ENCODE measurements at regions not wholly inside any gene's neighbourhood (a gene's known extent, or its start where the extent isn't known, plus 50 kb on each side); places are given as distances from the start of the nearest gene placed in this dataset.
"Not testable (repeated sequence)": the region's sequence is repeated elsewhere in the genome, so short reads cannot be mapped to it uniquely, and the experiment has no call there.

- H3K9ac ChIP-seq (ENCODE audit: low read depth, low read length): no peak overlapping the region
- no peaks in the 10 kb centered on the region for H3K36me3 ChIP-seq (ENCODE audit: control insufficient read depth, insufficient read depth, low read length)
- H3K9me3 ChIP-seq (ENCODE audit: control insufficient read depth, insufficient read depth, low read length): no peaks in the 10 kb centered on the region
- no peaks in the 10 kb centered on the region for H3K4me1 ChIP-seq (ENCODE audit: control insufficient read depth, insufficient read depth, low read length)
- H3K27me3 ChIP-seq (ENCODE audit: control insufficient read depth, insufficient read depth, low read length): no peaks in the 10 kb centered on the region
- H3K4me3 ChIP-seq (ENCODE audit: low read depth, low read length): no peak overlapping the region
Observed at GRCh38 chr3:95725770-95726169, 1088.6 kb upstream of the EPHA6 start.

- no peaks in the 10 kb centered on the region for H3K27me3 ChIP-seq (ENCODE audit: control insufficient read depth, insufficient read depth, low read length)
- no peaks in the 10 kb centered on the region for H3K9me3 ChIP-seq (ENCODE audit: control insufficient read depth, insufficient read depth, low read length)
- no peak overlapping the region for H3K4me3 ChIP-seq (ENCODE audit: low read depth, low read length)
- H3K9ac ChIP-seq (ENCODE audit: low read depth, low read length): no peak overlapping the region
- no peaks in the 10 kb centered on the region for H3K36me3 ChIP-seq (ENCODE audit: control insufficient read depth, insufficient read depth, low read length)
- no peaks in the 10 kb centered on the region for H3K4me1 ChIP-seq (ENCODE audit: control insufficient read depth, insufficient read depth, low read length)
Observed at GRCh38 chr3:95731753-95732152, 1082.6 kb upstream of the EPHA6 start.

GRCh38 chr3:95733336-95733735 is 1081.1 kb upstream of the EPHA6 start:
- no peaks in the 10 kb centered on the region for H3K4me1 ChIP-seq (ENCODE audit: control insufficient read depth, insufficient read depth, low read length)
- no peaks in the 10 kb centered on the region for H3K27me3 ChIP-seq (ENCODE audit: control insufficient read depth, insufficient read depth, low read length)
- no peaks in the 10 kb centered on the region for H3K36me3 ChIP-seq (ENCODE audit: control insufficient read depth, insufficient read depth, low read length)
- H3K4me3 ChIP-seq (ENCODE audit: low read depth, low read length): no peak overlapping the region
- no peaks in the 10 kb centered on the region for H3K9me3 ChIP-seq (ENCODE audit: control insufficient read depth, insufficient read depth, low read length)
- H3K9ac ChIP-seq (ENCODE audit: low read depth, low read length): no peak overlapping the region

GRCh38 chr3:95738045-95738444 is 1076.3 kb upstream of the EPHA6 start:
- H3K36me3 ChIP-seq (ENCODE audit: control insufficient read depth, insufficient read depth, low read length): peaks cover 3% of the 10 kb centered on the region
- no peaks in the 10 kb centered on the region for H3K9me3 ChIP-seq (ENCODE audit: control insufficient read depth, insufficient read depth, low read length)
- no peaks in the 10 kb centered on the region for H3K4me1 ChIP-seq (ENCODE audit: control insufficient read depth, insufficient read depth, low read length)

GRCh38 chr3:95744896-95745295 is 1069.5 kb upstream of the EPHA6 start:
- H3K4me1 ChIP-seq (ENCODE audit: control insufficient read depth, insufficient read depth, low read length): not testable (repeated sequence)

More at GRCh38 chr3:95738045-95738444, 1076.3 kb upstream of the EPHA6 start:
- Histone ChIP-seq H3K27me3 (ENCODE audit: control insufficient read depth, insufficient read depth, low read length) (no peaks in the 10 kb centered on the region), H3K9ac (ENCODE audit: low read depth, low read length) (no peak overlapping the region), H3K4me3 (ENCODE audit: low read depth, low read length) (no peak overlapping the region)

GRCh38 chr3:95750097-95750496 is 1064.3 kb upstream of the EPHA6 start:
- H3K4me3 ChIP-seq (ENCODE audit: low read depth, low read length): no peak overlapping the region
- H3K9ac ChIP-seq (ENCODE audit: low read depth, low read length): no peak overlapping the region
- no peaks in the 10 kb centered on the region for H3K9me3 ChIP-seq (ENCODE audit: control insufficient read depth, insufficient read depth, low read length)
- H3K4me1 ChIP-seq (ENCODE audit: control insufficient read depth, insufficient read depth, low read length): no peaks in the 10 kb centered on the region
- no peaks in the 10 kb centered on the region for H3K27me3 ChIP-seq (ENCODE audit: control insufficient read depth, insufficient read depth, low read length)
- H3K36me3 ChIP-seq (ENCODE audit: control insufficient read depth, insufficient read depth, low read length): no peaks in the 10 kb centered on the region

More at GRCh38 chr3:95744896-95745295, 1069.5 kb upstream of the EPHA6 start:
- H3K9me3 ChIP-seq (ENCODE audit: control insufficient read depth, insufficient read depth, low read length); H3K9ac ChIP-seq (ENCODE audit: low read depth, low read length); H3K36me3 ChIP-seq (ENCODE audit: control insufficient read depth, insufficient read depth, low read length); H3K4me3 ChIP-seq (ENCODE audit: low read depth, low read length); H3K27me3 ChIP-seq (ENCODE audit: control insufficient read depth, insufficient read depth, low read length): not testable (repeated sequence)

- no peaks in the 10 kb centered on the region for H3K4me1 ChIP-seq (ENCODE audit: control insufficient read depth, insufficient read depth, low read length)
- H3K36me3 ChIP-seq (ENCODE audit: control insufficient read depth, insufficient read depth, low read length): no peaks in the 10 kb centered on the region
- no peak overlapping the region for H3K4me3 ChIP-seq (ENCODE audit: low read depth, low read length)
- H3K27me3 ChIP-seq (ENCODE audit: control insufficient read depth, insufficient read depth, low read length): no peaks in the 10 kb centered on the region
- H3K9me3 ChIP-seq (ENCODE audit: control insufficient read depth, insufficient read depth, low read length): no peaks in the 10 kb centered on the region
- H3K9ac ChIP-seq (ENCODE audit: low read depth, low read length): no peak overlapping the region
Observed at GRCh38 chr3:95751509-95751908, 1062.9 kb upstream of the EPHA6 start.

- H3K9ac ChIP-seq (ENCODE audit: low read depth, low read length): no peak overlapping the region
- H3K9me3 ChIP-seq (ENCODE audit: control insufficient read depth, insufficient read depth, low read length): no peaks in the 10 kb centered on the region
- H3K36me3 ChIP-seq (ENCODE audit: control insufficient read depth, insufficient read depth, low read length): no peaks in the 10 kb centered on the region
- H3K27me3 ChIP-seq (ENCODE audit: control insufficient read depth, insufficient read depth, low read length): no peaks in the 10 kb centered on the region
- H3K4me3 ChIP-seq (ENCODE audit: low read depth, low read length): no peak overlapping the region
- H3K4me1 ChIP-seq (ENCODE audit: control insufficient read depth, insufficient read depth, low read length): no peaks in the 10 kb centered on the region
Observed at GRCh38 chr3:95752199-95752598, 1062.2 kb upstream of the EPHA6 start.

GRCh38 chr3:95758707-95759106 is 1055.7 kb upstream of the EPHA6 start:
- no peak overlapping the region for H3K4me3 ChIP-seq (ENCODE audit: low read depth, low read length)
- H3K4me1 ChIP-seq (ENCODE audit: control insufficient read depth, insufficient read depth, low read length): no peaks in the 10 kb centered on the region
- no peak overlapping the region for H3K9ac ChIP-seq (ENCODE audit: low read depth, low read length)
- H3K9me3 ChIP-seq (ENCODE audit: control insufficient read depth, insufficient read depth, low read length): no peaks in the 10 kb centered on the region
- H3K36me3 ChIP-seq (ENCODE audit: control insufficient read depth, insufficient read depth, low read length): no peaks in the 10 kb centered on the region
- H3K27me3 ChIP-seq (ENCODE audit: control insufficient read depth, insufficient read depth, low read length): no peaks in the 10 kb centered on the region

GRCh38 chr3:95759614-95760301 is 1054.6 kb upstream of the EPHA6 start:
- Histone ChIP-seq H3K9me3 (ENCODE audit: control insufficient read depth, insufficient read depth, low read length) (no peaks in the 10 kb centered on the region), H3K9ac (ENCODE audit: low read depth, low read length) (no peak overlapping the region), H3K4me1 (ENCODE audit: control insufficient read depth, insufficient read depth, low read length) (no peaks in the 10 kb centered on the region), H3K4me3 (ENCODE audit: low read depth, low read length) (no peak overlapping the region), H3K27me3 (ENCODE audit: control insufficient read depth, insufficient read depth, low read length) (no peaks in the 10 kb centered on the region), H3K36me3 (ENCODE audit: control insufficient read depth, insufficient read depth, low read length) (no peaks in the 10 kb centered on the region)

- Histone ChIP-seq H3K9ac (ENCODE audit: low read depth, low read length) (no peak overlapping the region), H3K9me3 (ENCODE audit: control insufficient read depth, insufficient read depth, low read length) (peaks cover 3% of the 10 kb centered on the region), H3K4me1 (ENCODE audit: control insufficient read depth, insufficient read depth, low read length) (no peaks in the 10 kb centered on the region), H3K4me3 (ENCODE audit: low read depth, low read length) (no peak overlapping the region), H3K27me3 (ENCODE audit: control insufficient read depth, insufficient read depth, low read length) (no peaks in the 10 kb centered on the region), H3K36me3 (ENCODE audit: control insufficient read depth, insufficient read depth, low read length) (no peaks in the 10 kb centered on the region)
Observed at GRCh38 chr3:95775486-95776094, 1038.8 kb upstream of the EPHA6 start.

- no peaks in the 10 kb centered on the region for H3K4me1 ChIP-seq (ENCODE audit: control insufficient read depth, insufficient read depth, low read length)
- H3K9ac ChIP-seq (ENCODE audit: low read depth, low read length): no peak overlapping the region
- no peak overlapping the region for H3K4me3 ChIP-seq (ENCODE audit: low read depth, low read length)
- H3K36me3 ChIP-seq (ENCODE audit: control insufficient read depth, insufficient read depth, low read length): no peaks in the 10 kb centered on the region
- H3K27me3 ChIP-seq (ENCODE audit: control insufficient read depth, insufficient read depth, low read length): no peaks in the 10 kb centered on the region
- H3K9me3 ChIP-seq (ENCODE audit: control insufficient read depth, insufficient read depth, low read length): no peaks in the 10 kb centered on the region
Observed at GRCh38 chr3:95781598-95781997, 1032.8 kb upstream of the EPHA6 start.
